ENCODE measurements at regions not wholly inside any gene's neighbourhood (a gene's known extent, or its start where the extent isn't known, plus 50 kb on each side); places are given as distances from the start of the nearest gene placed in this dataset.

GRCh38 chr16:72673118-72673517 lies 374.8 kb downstream of the ZFHX3 start:
- no peak for TF ChIP-seq NFIC (IDR thresholded peaks at IDR 0.05)
- no peak for TF ChIP-seq EP300 (IDR thresholded peaks at IDR 0.05; ENCODE audit: borderline replicate concordance)
- no peak for TF ChIP-seq TCF12 (IDR thresholded peaks at IDR 0.05; ENCODE audit: low read depth)
- TF ChIP-seq REST (IDR thresholded peaks at IDR 0.05; ENCODE audit: low read depth), result no peak
- no peak for TF ChIP-seq YY1 (IDR thresholded peaks at IDR 0.05; ENCODE audit: low read depth)
- no peak for TF ChIP-seq USF1 (IDR thresholded peaks at IDR 0.05)
- no peak for TF ChIP-seq TAF1 (IDR thresholded peaks at IDR 0.05; ENCODE audit: low read depth)
- no peak for TF ChIP-seq FOXM1 (IDR thresholded peaks at IDR 0.05; ENCODE audit: borderline replicate concordance, low read depth)
